Skeletal muscle satellite cell (primary cell): ENCODE measurements at regions not wholly inside any gene's neighbourhood (a gene's known extent, or its start where the extent isn't known, plus 50 kb on each side); places are given as distances from the start of the nearest gene placed in this dataset. TPM values are rescaled to one million over a fixed set of nuclear protein-coding genes. Genes with fewer than 3 reads are reported as not detected.

Experiments used
- H3K27me3 ChIP-seq: 2 replicates; pipeline ENCODE4 v1.7.0; 2013; ENCODE audit warnings: low read length; ENCODE audit not compliant: control insufficient read depth, insufficient read depth
- H3K36me3 ChIP-seq: 2 replicates; pipeline ENCODE4 v1.7.0; 2013; ENCODE audit warnings: mild to moderate bottlenecking, control low read depth, low read length; ENCODE audit not compliant: insufficient read depth
- H3K4me1 ChIP-seq: 2 replicates; pipeline ENCODE4 v1.7.0; 2013; ENCODE audit warnings: low read length; ENCODE audit not compliant: control insufficient read depth, insufficient read depth
- H3K4me2 ChIP-seq: 2 replicates; pipeline ENCODE4 v1.7.0; 2013; ENCODE audit warnings: mild to moderate bottlenecking, low read length
- H3K4me3 ChIP-seq: 2 replicates; pipeline ENCODE4 v1.7.0; 2013; ENCODE audit warnings: low read length
- H3K9ac ChIP-seq: 2 replicates; pipeline ENCODE4 v1.7.0; 2013; ENCODE audit warnings: mild to moderate bottlenecking, low read depth, low read length, moderate library complexity
- H3K9me3 ChIP-seq: replicated peaks from 2 replicates; pipeline ENCODE4 v1.7.0; 2013; ENCODE audit warnings: mild to moderate bottlenecking, control low read depth, low read length
- small RNA-seq: library from RNA; depleted of rRNA; stranded (forward); fragments of <200 nt; gene quantifications from one replicate; pipeline ENCODE3, GENCODE V24; 2012

DNA sequence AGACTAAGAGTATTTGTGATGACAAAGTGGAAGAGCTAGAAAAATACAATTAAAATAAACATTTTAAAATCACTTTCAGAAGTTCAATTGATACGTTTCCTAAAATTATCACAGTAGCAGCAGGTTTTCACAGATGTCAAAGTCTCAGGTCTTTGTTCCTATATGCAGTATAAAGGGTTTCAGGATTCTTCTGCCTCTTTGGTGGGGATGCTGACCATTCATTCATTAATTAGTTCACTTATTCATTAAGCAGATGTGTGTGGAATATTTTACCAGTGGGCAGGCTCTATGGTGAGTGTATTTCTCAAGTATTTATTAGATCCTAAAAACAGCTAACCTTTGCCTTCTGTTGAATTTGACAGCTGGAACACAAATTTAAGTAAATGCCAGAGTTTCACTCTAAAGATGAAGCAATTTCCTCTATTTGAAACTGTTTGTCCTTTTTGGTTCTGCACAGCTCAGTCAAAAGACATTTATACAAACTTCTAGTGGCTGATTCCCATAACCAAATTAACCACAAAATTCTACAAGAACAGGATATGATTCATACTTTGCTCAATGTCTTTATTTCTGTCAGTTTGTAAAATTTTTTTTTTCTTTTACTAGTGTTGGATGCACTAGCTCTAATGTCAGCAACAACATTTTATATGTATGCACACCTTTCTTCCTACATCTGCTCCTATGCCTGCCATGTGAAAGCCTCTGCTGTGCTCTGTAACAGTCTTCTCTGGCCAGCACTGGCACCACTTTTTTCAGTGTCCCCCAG is 75.9 kb upstream of the PRR16 start:
- peak overlapping the region; percentile 73 for H3K9ac ChIP-seq
- H3K36me3 ChIP-seq = no peaks in the 10 kb centered on the region
- peaks cover 26% of the 10 kb centered on the region for H3K4me1 ChIP-seq
- no peak overlapping the region for H3K4me3 ChIP-seq
- no peaks in the 10 kb centered on the region for H3K27me3 ChIP-seq
- no peaks in the 10 kb centered on the region for H3K9me3 ChIP-seq
- H3K4me2 ChIP-seq = peak overlapping the region; percentile 43

GRCh38 chr5:120394259-120394658 is 69.8 kb upstream of the PRR16 start:
- H3K27me3 ChIP-seq = no peaks in the 10 kb centered on the region
- peaks cover 2% of the 10 kb centered on the region for H3K9me3 ChIP-seq
- no peak overlapping the region for H3K4me2 ChIP-seq
- H3K36me3 ChIP-seq = no peaks in the 10 kb centered on the region
- H3K4me1 ChIP-seq = peaks cover 5% of the 10 kb centered on the region
- H3K9ac ChIP-seq = no peak overlapping the region
- no peak overlapping the region for H3K4me3 ChIP-seq

DNA sequence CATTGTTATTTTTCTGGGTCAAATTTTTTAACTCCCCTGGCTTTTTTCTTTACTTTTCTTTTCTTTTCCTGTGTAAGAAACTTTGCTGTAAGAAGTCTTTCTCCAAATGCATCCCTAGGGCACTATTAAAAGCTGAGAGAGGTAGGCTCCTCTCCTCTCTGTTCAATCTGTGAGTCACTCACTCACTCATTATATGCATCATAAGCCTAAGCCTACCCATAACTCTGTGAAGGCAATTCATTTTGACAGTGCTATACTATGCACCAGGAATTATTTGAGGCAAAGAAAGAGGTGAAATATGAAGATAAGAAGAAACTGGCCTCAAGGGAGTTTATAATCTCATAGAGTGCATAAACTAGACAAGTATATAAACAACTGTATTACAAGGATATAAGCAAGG is 67.9 kb upstream of the PRR16 start:
- Histone ChIP-seq H3K4me3 (no peak overlapping the region), H3K4me2 (no peak overlapping the region), H3K4me1 (peaks cover 5% of the 10 kb centered on the region), H3K36me3 (no peaks in the 10 kb centered on the region), H3K27me3 (no peaks in the 10 kb centered on the region), H3K9me3 (peaks cover 7% of the 10 kb centered on the region), H3K9ac (no peak overlapping the region)

- no peak overlapping the region for H3K4me3 ChIP-seq
- no peak overlapping the region for H3K9ac ChIP-seq
- no peaks in the 10 kb centered on the region for H3K36me3 ChIP-seq
- H3K27me3 ChIP-seq = no peaks in the 10 kb centered on the region
- H3K9me3 ChIP-seq = peaks cover 7% of the 10 kb centered on the region
- H3K4me2 ChIP-seq = no peak overlapping the region
- peaks cover 15% of the 10 kb centered on the region for H3K4me1 ChIP-seq
Measured at GRCh38 chr5:120400356-120400755, 63.7 kb upstream of the PRR16 start.

DNA sequence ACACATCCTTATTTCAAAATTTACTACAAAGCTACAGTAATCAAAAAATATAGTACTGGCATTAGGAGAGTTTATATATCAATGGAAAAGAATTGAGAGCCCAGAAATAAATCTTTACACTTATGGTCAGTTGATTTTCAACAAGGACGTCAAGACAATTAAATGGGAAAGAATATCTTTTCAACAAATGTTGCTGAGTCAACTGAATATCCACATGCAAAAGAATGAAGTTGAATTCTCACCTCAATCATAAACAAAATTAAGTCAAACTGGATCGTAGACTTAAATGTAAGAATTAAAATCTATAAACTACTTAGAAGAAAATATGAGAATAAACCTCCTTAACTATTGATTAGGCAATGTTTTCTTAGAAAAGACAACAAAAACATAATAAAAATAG is 61.5 kb upstream of the PRR16 start:
- no peak overlapping the region for H3K9ac ChIP-seq
- H3K36me3 ChIP-seq = no peaks in the 10 kb centered on the region
- peaks cover 21% of the 10 kb centered on the region for H3K4me1 ChIP-seq
- no peak overlapping the region for H3K4me3 ChIP-seq
- H3K4me2 ChIP-seq = no peak overlapping the region
- peaks cover 7% of the 10 kb centered on the region for H3K9me3 ChIP-seq
- H3K27me3 ChIP-seq = no peaks in the 10 kb centered on the region

- no peaks in the 10 kb centered on the region for H3K36me3 ChIP-seq
- H3K4me2 ChIP-seq = peak overlapping the region; percentile 53
- peak overlapping the region; percentile 53 for H3K9ac ChIP-seq
- peak overlapping the region; percentile 34 for H3K4me3 ChIP-seq
- H3K27me3 ChIP-seq = no peaks in the 10 kb centered on the region
- H3K9me3 ChIP-seq = no peaks in the 10 kb centered on the region
- H3K4me1 ChIP-seq = peaks cover 21% of the 10 kb centered on the region
Measured at GRCh38 chr5:120405286-120405864, 58.7 kb upstream of the PRR16 start.

GRCh38 chr5:120405923-120406322 is 58.2 kb upstream of the PRR16 start:
- Histone ChIP-seq H3K9ac (peak overlapping the region; percentile 53), H3K4me1 (peaks cover 21% of the 10 kb centered on the region), H3K4me2 (peak overlapping the region; percentile 53), H3K4me3 (no peak overlapping the region), H3K9me3 (no peaks in the 10 kb centered on the region), H3K27me3 (no peaks in the 10 kb centered on the region), H3K36me3 (no peaks in the 10 kb centered on the region)

- Histone ChIP-seq H3K4me3 (no peak overlapping the region), H3K9me3 (no peaks in the 10 kb centered on the region), H3K9ac (no peak overlapping the region), H3K27me3 (no peaks in the 10 kb centered on the region), H3K4me1 (peaks cover 18% of the 10 kb centered on the region), H3K36me3 (no peaks in the 10 kb centered on the region), H3K4me2 (no peak overlapping the region)
Measured at GRCh38 chr5:120413686-120414085, 50.4 kb upstream of the PRR16 start.

Small RNA genes lying in the stretch of these regions (small RNA-seq; reads per million reads assigned to genes)
- gene RNU6-718P = not detected
